Right renal pelvis (tissue), 4 donors: ENCODE measurements at regions not wholly inside any gene's neighbourhood (a gene's known extent, or its start where the extent isn't known, plus 50 kb on each side); places are given as distances from the start of the nearest gene placed in this dataset.

ENCODE experiments used
- DNase-seq, 4 donors: peaks; one replicate each; pipeline ENCODE4 v3.0.0-alpha.2; 2013; ENCODE audit warnings: low read depth in 4 of 4, low spot score in 3 of 4, missing footprints in 1 of 4

- DNase-seq: no peak
These were observed 120.1 kb downstream of the RPS12 start for GRCh38 chr6:132934496-132934895.

- DNase-seq: no peak
These were observed 122.3 kb downstream of the RPS12 start for GRCh38 chr6:132936646-132937045.

GRCh38 chr6:132937466-132937906, 123.1 kb downstream of the RPS12 start:
- DNase-seq: peak in 2 of 4 donors; percentile 61 to 65

- no peak for DNase-seq
These were observed 134.5 kb downstream of the RPS12 start for GRCh38 chr6:132948889-132949288.

DNA sequence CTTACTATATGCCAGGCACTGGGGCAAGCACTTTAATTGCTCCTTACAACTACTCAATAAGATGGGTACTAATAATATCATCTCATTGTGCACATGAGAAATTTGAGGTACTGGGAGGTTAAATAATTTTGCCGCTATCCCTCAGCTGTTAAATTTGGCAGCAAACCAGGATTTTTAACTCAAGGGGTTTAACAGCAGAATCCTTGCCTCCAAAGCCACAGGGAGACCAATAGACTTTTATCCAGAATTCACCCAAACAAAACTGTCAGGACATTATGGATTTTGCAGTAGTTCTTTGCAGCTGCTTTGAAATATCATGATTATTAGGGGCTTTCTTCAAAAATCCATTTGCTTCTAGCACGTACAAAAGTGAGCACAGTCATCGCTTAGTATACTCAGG, 136.2 kb downstream of the RPS12 start:
- DNase-seq: no peak

GRCh38 chr6:132952031-132952867, 137.9 kb downstream of the RPS12 start:
- no peak for DNase-seq

GRCh38 chr6:132952986-132953385, 138.6 kb downstream of the RPS12 start:
- no peak for DNase-seq

DNA sequence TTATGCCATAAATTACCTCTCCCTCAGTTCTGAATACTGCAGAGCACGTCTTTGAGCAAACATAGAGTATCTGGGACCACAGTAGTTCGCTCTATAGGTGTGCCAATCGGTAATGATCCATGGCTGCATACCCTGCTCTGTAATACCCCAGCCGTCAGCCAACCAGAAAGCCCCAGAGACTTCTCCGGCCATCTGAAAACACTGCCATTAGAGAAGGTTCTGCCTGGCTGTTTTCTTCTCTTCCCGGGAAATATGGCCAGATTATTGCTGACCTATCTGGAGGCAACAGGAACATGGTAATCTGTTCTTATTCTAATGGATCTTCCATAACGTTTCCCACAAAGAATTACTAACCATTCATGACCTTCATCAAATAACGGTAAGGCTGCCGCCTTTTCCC, 139.9 kb downstream of the RPS12 start:
- no peak for DNase-seq

DNA sequence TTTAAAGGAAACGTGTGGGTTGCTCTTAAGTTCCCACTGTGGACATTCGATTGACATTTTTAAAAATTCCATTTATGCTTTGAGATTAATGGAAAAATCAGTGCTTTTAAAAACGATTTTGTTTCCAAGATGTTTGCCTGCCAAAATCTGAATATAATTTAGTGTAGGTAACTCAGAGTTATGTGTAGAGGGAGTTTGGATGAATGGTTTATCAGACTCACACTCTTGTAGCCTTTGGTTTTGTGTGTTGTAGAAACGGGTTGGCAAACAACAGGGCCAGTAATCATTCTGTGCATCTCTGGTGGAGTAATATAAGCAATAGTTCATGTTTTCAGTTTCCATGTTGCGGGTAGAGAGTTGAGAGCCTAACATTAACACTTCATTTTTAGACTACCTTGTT, 140.6 kb downstream of the RPS12 start:
- DNase-seq: no peak

DNA sequence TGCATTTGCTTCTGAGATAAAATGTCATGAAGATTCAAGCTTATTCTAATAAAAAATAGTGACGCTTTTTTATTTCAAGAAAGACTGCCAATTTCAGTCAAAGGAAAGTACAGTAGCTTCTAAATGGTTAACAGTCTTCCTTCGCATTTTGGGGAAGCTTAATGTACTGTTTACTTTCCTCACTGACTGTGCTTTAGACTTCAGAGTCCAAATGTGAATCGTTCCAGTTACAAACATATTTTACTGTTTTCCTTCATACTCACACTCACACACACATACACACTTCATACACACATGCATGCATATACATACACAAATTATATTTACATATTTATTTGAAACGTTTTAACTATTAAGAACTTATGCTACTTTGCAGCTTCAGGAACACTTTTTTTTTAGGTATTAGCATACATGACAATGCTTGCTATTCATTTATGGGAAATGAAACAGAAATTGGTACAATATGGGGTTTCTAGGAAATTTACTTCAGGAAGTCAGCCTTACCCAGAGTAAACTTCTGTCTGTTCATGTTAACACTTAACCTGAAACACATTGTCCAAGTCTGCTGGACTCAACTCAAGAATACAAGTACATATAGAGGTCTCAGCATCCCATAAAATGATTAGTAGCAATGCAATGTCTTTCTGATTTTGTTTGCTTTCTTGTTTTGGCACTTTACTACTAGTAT, 145.4 kb downstream of the RPS12 start:
- no peak for DNase-seq

GRCh38 chr6:132960720-132961119, 146.4 kb downstream of the RPS12 start:
- DNase-seq: no peak

DNA sequence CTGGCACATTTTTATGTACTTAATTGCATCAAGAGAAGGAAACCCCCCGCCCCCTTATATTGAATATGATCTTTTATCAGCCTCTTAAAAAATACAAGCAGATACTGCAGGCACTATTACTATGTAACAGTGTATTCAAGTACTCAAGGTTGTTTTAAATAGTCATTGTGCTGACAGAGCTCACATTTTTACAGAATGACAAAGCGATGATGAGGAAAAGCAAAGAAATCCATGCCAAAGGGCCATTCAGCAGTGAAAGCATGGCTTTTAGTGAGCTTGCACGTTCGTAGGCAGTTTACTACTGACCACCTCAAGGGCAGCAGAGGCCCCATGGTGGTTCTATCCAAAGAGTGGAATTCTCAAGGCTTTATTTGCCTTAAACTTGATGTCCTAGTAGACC, 146.8 kb downstream of the RPS12 start:
- DNase-seq: no peak

DNA sequence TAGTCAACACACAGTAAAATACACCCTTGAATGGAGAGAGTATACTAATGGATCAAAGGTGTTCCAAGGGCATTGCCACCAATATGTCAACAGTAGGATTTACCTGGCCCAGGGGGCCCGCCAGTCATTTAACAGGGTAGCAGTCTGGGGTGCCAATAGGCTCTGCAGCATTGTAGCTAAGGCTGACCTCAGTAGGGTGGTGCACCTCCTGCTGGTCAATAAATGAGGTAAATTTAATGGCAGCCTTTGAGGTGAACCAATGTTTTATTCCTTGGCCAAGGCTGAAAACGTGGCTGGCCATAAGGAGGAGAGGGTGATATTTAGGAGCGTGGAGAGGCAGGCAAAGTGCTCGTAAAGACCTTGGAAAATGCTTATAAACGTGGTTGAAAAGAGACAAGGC, 147.2 kb downstream of the RPS12 start:
- no peak for DNase-seq

- DNase-seq: peak in 3 of 4 donors; percentile 32 to 44 (median 35)
These were observed 148.8 kb downstream of the RPS12 start for GRCh38 chr6:132962936-132963868.

DNA sequence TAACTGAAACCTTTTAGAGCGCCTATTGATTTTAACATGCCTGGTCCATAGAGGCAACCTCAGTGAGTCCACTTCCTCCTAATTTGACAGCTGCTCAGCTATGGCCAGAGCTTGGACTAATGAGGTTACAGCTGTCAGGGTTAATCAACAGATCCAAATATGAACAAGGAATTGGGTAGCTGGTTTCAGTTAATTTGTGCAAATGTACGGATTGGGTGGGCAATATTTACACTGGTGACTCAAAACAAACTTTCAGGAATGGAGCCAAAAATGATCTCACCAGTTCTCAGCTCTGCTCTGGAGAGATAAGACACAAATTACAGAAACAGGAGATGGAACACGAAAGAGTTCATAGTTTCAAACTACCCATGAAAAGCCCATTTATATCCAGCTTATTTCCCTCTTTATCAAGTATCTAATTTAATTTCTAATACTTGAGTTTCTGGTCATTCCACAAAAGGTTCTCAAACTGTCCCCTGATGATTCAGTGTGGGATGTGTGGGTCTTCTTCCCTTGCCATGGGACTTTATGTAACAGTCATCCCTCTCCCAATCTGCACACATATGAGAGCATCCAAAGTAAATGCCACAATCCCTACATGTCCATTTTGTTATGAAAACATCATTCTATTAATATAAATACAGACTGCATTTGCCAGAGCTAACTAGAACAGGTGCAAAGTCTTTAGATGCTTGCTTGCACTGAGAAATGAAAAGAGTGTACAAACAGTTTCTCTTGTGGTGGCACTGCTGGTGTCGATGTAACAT, 149.9 kb downstream of the RPS12 start:
- DNase-seq: no peak

DNA sequence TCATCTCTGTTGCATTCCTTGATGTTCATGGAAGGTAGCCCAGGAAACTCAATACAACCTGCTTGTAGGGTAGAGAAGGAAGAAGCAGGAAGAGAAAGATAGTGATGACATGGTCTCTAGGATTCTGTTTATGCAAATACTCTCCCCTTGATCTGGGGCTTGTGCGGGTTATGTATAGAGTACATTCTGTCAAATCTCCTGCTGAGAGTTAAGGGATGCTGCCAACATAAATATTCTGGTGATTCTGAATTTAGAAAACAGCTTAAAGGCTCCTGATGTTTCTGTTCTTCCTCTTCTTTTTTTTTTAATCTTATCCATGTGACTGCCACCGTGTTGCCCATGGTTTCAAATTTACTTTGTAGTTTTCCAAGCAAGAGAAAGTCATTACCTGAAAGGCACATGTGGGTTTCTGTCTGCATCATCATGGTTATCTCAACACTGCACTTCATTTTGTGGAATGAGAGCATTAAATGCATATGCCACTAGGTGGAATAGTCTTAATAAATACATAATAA, 150.6 kb downstream of the RPS12 start:
- DNase-seq: no peak

DNA sequence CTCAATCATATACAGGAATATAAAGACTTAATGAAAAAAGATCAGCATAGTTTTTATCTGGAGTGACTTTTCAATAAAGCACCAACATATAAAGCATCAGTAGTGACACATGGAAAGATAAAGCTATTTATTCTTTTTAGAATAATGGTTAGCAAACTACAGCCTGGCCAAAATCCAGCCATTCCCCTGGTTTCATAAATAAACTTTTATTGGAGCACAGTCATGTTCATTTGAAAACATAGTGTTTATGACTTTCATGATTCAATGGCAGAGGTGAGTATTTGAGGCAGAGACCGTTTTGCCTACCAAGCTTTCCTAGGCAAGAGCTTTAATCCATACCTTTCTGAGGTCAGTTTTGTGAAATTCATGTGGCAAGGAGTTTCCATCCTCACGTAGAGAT, 153.5 kb downstream of the RPS12 start:
- DNase-seq: no peak

GRCh38 chr6:132968419-132968950, 154.1 kb downstream of the RPS12 start:
- no peak for DNase-seq

GRCh38 chr6:132969196-132969595, 154.8 kb downstream of the RPS12 start:
- DNase-seq: no peak

GRCh38 chr6:132971676-132972075, 157.3 kb downstream of the RPS12 start:
- DNase-seq: no peak
